Adipocyte (in vitro differentiated cells): ENCODE measurements at regions not wholly inside any gene's neighbourhood (a gene's known extent, or its start where the extent isn't known, plus 50 kb on each side); places are given as distances from the start of the nearest gene placed in this dataset.
A peak's percentile ranks its signal among the peaks of the same experiment; 100 is the strongest.

Experiments
- DNase-seq: peaks from one replicate; pipeline ENCODE4 v3.0.0-alpha.2; 2015; ENCODE audit warnings: low read depth
- H3K27me3 ChIP-seq: replicated peaks from 2 replicates; pipeline ENCODE4 v1.7.0; 2013; ENCODE audit warnings: mild to moderate bottlenecking, low read length, moderate library complexity; ENCODE audit not compliant: control insufficient read depth, insufficient read depth
- H3K36me3 ChIP-seq: 2 replicates; pipeline ENCODE4 v1.7.0; 2013; ENCODE audit warnings: low read length, mild to moderate bottlenecking, moderate library complexity; ENCODE audit not compliant: control insufficient read depth, insufficient read depth, severe bottlenecking
- H3K4me1 ChIP-seq: 2 replicates; pipeline ENCODE4 v1.7.0; 2013; ENCODE audit warnings: mild to moderate bottlenecking, low read length, moderate library complexity; ENCODE audit not compliant: control insufficient read depth, insufficient read depth
- H3K4me3 ChIP-seq: 2 replicates; pipeline ENCODE4 v1.7.0; 2013; ENCODE audit warnings: mild to moderate bottlenecking, low read length, moderate library complexity
- H3K9ac ChIP-seq: 2 replicates; pipeline ENCODE4 v1.7.0; 2013; ENCODE audit warnings: mild to moderate bottlenecking, low read length, moderate library complexity
- H3K9me3 ChIP-seq: 2 replicates; pipeline ENCODE4 v1.7.0; 2013; ENCODE audit warnings: mild to moderate bottlenecking, low read length, moderate library complexity; ENCODE audit not compliant: control insufficient read depth

GRCh38 chr14:44291366-44291915 is 215.6 kb downstream of the FSCB start:
- no peak overlapping the region for H3K4me3 ChIP-seq
- DNase-seq: no peak
- no peaks in the 10 kb centered on the region for H3K36me3 ChIP-seq
- H3K4me1 ChIP-seq: peaks cover 4% of the 10 kb centered on the region
- no peaks in the 10 kb centered on the region for H3K9me3 ChIP-seq
- no peak overlapping the region for H3K9ac ChIP-seq
- H3K27me3 ChIP-seq: no peaks in the 10 kb centered on the region

- no peak for DNase-seq
- Histone ChIP-seq H3K9ac (no peak overlapping the region), H3K36me3 (no peaks in the 10 kb centered on the region), H3K27me3 (no peaks in the 10 kb centered on the region), H3K9me3 (no peaks in the 10 kb centered on the region), H3K4me1 (peaks cover 4% of the 10 kb centered on the region), H3K4me3 (no peak overlapping the region)
Measured at GRCh38 chr14:44287858-44288257, 219.2 kb downstream of the FSCB start.

- no peak overlapping the region for H3K4me3 ChIP-seq
- no peaks in the 10 kb centered on the region for H3K9me3 ChIP-seq
- peaks cover 4% of the 10 kb centered on the region for H3K4me1 ChIP-seq
- H3K27me3 ChIP-seq: no peaks in the 10 kb centered on the region
- DNase-seq: no peak
- H3K9ac ChIP-seq: no peak overlapping the region
- H3K36me3 ChIP-seq: no peaks in the 10 kb centered on the region
Measured at GRCh38 chr14:44286201-44286600, 220.9 kb downstream of the FSCB start.

GRCh38 chr14:44283836-44284235 is 223.2 kb downstream of the FSCB start:
- no peaks in the 10 kb centered on the region for H3K9me3 ChIP-seq
- H3K4me3 ChIP-seq: no peak overlapping the region
- H3K9ac ChIP-seq: no peak overlapping the region
- no peak for DNase-seq
- no peaks in the 10 kb centered on the region for H3K27me3 ChIP-seq
- H3K4me1 ChIP-seq: peaks cover 4% of the 10 kb centered on the region
- no peaks in the 10 kb centered on the region for H3K36me3 ChIP-seq

GRCh38 chr14:44279357-44279756 is 227.7 kb downstream of the FSCB start:
- DNase-seq: no peak

GRCh38 chr14:44271637-44272036 is 235.4 kb downstream of the FSCB start:
- Histone ChIP-seq H3K4me3 (peak overlapping the region; percentile 22), H3K27me3 (no peaks in the 10 kb centered on the region), H3K36me3 (no peaks in the 10 kb centered on the region), H3K4me1 (peaks cover 8% of the 10 kb centered on the region), H3K9ac (no peak overlapping the region), H3K9me3 (no peaks in the 10 kb centered on the region)
- DNase-seq: no peak

More at GRCh38 chr14:44279357-44279756, 227.7 kb downstream of the FSCB start:
- Histone ChIP-seq H3K4me3 (no peak overlapping the region), H3K9ac (no peak overlapping the region), H3K4me1 (no peaks in the 10 kb centered on the region), H3K27me3 (no peaks in the 10 kb centered on the region), H3K36me3 (no peaks in the 10 kb centered on the region), H3K9me3 (no peaks in the 10 kb centered on the region)

- no peak for DNase-seq
- Histone ChIP-seq H3K4me1 (peaks cover 8% of the 10 kb centered on the region), H3K36me3 (no peaks in the 10 kb centered on the region), H3K27me3 (no peaks in the 10 kb centered on the region), H3K9ac (no peak overlapping the region), H3K9me3 (no peaks in the 10 kb centered on the region), H3K4me3 (peak overlapping the region; percentile 22)
Measured at GRCh38 chr14:44271006-44271405, 236.1 kb downstream of the FSCB start.

- Histone ChIP-seq H3K9me3 (peaks cover 9% of the 10 kb centered on the region), H3K27me3 (no peaks in the 10 kb centered on the region), H3K4me1 (no peaks in the 10 kb centered on the region), H3K4me3 (no peak overlapping the region), H3K9ac (no peak overlapping the region), H3K36me3 (no peaks in the 10 kb centered on the region)
- no peak for DNase-seq
Measured at GRCh38 chr14:44265246-44265645, 241.8 kb downstream of the FSCB start.

GRCh38 chr14:44215660-44216059 is 291.4 kb downstream of the FSCB start:
- no peak overlapping the region for H3K9ac ChIP-seq
- no peak overlapping the region for H3K4me3 ChIP-seq
- no peaks in the 10 kb centered on the region for H3K36me3 ChIP-seq
- peaks cover 18% of the 10 kb centered on the region for H3K9me3 ChIP-seq
- H3K27me3 ChIP-seq: no peaks in the 10 kb centered on the region
- no peak for DNase-seq
- no peaks in the 10 kb centered on the region for H3K4me1 ChIP-seq

- Histone ChIP-seq H3K9me3 (peaks cover 14% of the 10 kb centered on the region), H3K4me1 (no peaks in the 10 kb centered on the region), H3K36me3 (no peaks in the 10 kb centered on the region), H3K27me3 (no peaks in the 10 kb centered on the region), H3K4me3 (no peak overlapping the region), H3K9ac (no peak overlapping the region)
- DNase-seq: no peak
Measured at GRCh38 chr14:44211718-44212117, 295.4 kb downstream of the FSCB start.

- Histone ChIP-seq H3K27me3 (no peaks in the 10 kb centered on the region), H3K36me3 (no peaks in the 10 kb centered on the region), H3K9me3 (no peaks in the 10 kb centered on the region), H3K9ac (peak overlapping the region; percentile 73), H3K4me1 (peaks cover 11% of the 10 kb centered on the region), H3K4me3 (peak overlapping the region; percentile 38)
- DNase-seq: no peak
Measured at GRCh38 chr14:44204061-44204835, 302.8 kb downstream of the FSCB start.
